ENCODE measurements at regions not wholly inside any gene's neighbourhood (a gene's known extent, or its start where the extent isn't known, plus 50 kb on each side); places are given as distances from the start of the nearest gene placed in this dataset.

DNA sequence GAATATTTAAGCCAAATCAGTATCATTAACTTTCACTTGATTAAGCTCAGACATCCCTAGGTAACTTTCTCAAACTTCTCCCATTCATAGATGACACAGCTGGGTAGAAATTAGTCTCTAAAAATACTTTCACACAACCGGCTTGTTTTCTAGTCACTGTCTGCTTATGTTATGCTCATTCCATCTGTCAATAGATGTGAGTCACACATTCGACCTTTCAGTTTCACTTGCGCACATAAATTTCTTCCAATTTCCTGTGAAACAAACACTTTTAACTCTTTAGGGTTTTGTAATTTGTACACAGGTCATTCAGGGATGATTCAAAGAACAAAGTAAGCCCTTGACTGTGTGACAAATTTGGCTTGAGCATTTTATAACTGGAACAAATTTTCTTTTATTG, 723.0 kb downstream of the KCNA4 start:
- H3K9me3 Mint-ChIP-seq, result peaks cover 11 to 18% (median 14%) of the 10 kb centered on the region in 3 donors
- DNase-seq, result no peak
- no peaks in the 10 kb centered on the region for H3K27me3 Mint-ChIP-seq
- CTCF ChIA-PET, result no interaction called here
- WGBS (ENCODE audit: insufficient coverage), result no CpG with 5 or more reads among the region's 3 CpGs
- Histone ChIP-seq H3K4me3 (ENCODE audit: control insufficient read depth in 1 of 2, extremely low read depth in 1 of 2, low read length in 1 of 2) (no peak overlapping the region), H3K9me3 (no peaks in the 10 kb centered on the region), H3K27ac (ENCODE audit: low read length) (no peak overlapping the region), H3K4me1 (ENCODE audit: control insufficient read depth in 1 of 2, extremely low read depth in 1 of 2, insufficient read depth in 2 of 2, low read length in 2 of 2) (no peaks in the 10 kb centered on the region), H3K27me3 (replicated peaks in 1 of 2; ENCODE audit: control insufficient read depth in 2 of 2, extremely low read depth in 1 of 2, insufficient read depth in 2 of 2, low read length in 1 of 2) (no peaks in the 10 kb centered on the region), H3K36me3 (ENCODE audit: control insufficient read depth in 2 of 2, extremely low read depth in 1 of 2, insufficient read depth in 1 of 2, low read length in 1 of 2) (no peaks in the 10 kb centered on the region)
- H3K27ac Mint-ChIP-seq, result no peak overlapping the region
- H3K36me3 Mint-ChIP-seq, result no peaks in the 10 kb centered on the region
- no peak for ATAC-seq (replicated peaks in 1 of 4)
- H3K4me1 Mint-ChIP-seq, result no peaks in the 10 kb centered on the region
- POLR2A ChIA-PET, result no interaction called here
- no peak overlapping the region for H3K4me3 Mint-ChIP-seq

DNA sequence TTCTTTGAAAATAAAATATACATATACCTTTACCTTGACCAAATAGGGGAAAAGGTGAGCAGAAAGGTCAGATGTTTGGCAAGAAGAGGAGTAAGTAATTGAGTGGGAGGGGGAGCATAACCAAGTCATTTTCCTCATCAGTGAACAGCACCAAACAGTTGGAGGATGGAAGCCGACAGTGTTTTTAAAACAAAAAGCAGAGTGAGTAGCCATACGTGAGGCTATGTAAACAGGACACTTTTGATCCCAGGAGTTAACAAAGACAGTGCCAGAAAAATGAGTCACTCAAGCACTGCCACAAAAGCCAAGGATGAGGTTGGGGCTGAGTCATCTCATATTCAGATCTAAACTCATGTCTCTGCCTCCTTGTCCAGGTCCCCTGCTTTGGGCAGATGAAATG, 734.7 kb downstream of the KCNA4 start:
- WGBS (ENCODE audit: insufficient coverage), result no CpG with 5 or more reads among the region's 2 CpGs
- ChIA-PET CTCF (no interaction called here), POLR2A (no interaction called here)
- H3K27me3 ChIP-seq (replicated peaks in 1 of 2; ENCODE audit: control insufficient read depth in 2 of 2, extremely low read depth in 1 of 2, insufficient read depth in 2 of 2, low read length in 1 of 2), result no peaks in the 10 kb centered on the region
- H3K36me3 Mint-ChIP-seq, result no peaks in the 10 kb centered on the region
- H3K9me3 Mint-ChIP-seq, result peaks cover 0 to 5% (median 4%) of the 10 kb centered on the region in 3 donors
- DNase-seq (no peak), ATAC-seq (replicated peaks in 1 of 4) (no peak)
- H3K27me3 Mint-ChIP-seq, result no peaks in the 10 kb centered on the region
- no peak overlapping the region for H3K27ac Mint-ChIP-seq
- H3K36me3 ChIP-seq (ENCODE audit: control insufficient read depth in 2 of 2, extremely low read depth in 1 of 2, insufficient read depth in 1 of 2, low read length in 1 of 2), result no peaks in the 10 kb centered on the region
- H3K4me1 Mint-ChIP-seq, result no peaks in the 10 kb centered on the region
- no peak overlapping the region for H3K27ac ChIP-seq (ENCODE audit: low read length)
- no peaks in the 10 kb centered on the region for H3K4me1 ChIP-seq (ENCODE audit: control insufficient read depth in 1 of 2, extremely low read depth in 1 of 2, insufficient read depth in 2 of 2, low read length in 2 of 2)
- no peak overlapping the region for H3K4me3 Mint-ChIP-seq
- H3K9me3 ChIP-seq, result no peaks in the 10 kb centered on the region
- no peak overlapping the region for H3K4me3 ChIP-seq (ENCODE audit: control insufficient read depth in 1 of 2, extremely low read depth in 1 of 2, low read length in 1 of 2)

DNA sequence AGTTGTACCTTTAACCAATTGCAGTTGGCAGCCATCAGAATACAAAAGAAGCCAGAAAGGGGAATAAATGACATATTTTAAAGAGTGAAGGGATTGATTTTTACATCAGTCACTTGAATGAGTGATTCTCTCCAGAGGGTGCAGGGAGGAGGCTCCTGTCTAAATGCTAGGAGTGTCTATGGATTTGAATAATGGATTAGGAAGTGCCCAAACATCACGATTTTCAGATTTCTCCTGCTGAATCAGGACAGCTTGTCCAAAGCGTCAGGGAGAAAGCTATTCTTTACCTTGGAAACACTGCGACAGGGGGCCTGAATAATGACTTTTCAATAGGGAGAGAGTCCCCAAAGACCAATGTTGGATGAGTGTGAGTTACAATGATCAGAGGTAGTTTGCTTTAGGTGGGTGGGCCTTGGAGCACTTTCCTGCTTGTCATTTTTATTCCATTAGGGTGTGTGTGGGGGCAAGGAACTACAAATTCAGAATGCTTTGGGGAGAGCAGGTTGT, 735.5 kb downstream of the KCNA4 start:
- no peaks in the 10 kb centered on the region for H3K4me1 ChIP-seq (ENCODE audit: control insufficient read depth in 1 of 2, extremely low read depth in 1 of 2, insufficient read depth in 2 of 2, low read length in 2 of 2)
- H3K9me3 ChIP-seq, result no peaks in the 10 kb centered on the region
- no peak overlapping the region for H3K27ac ChIP-seq (ENCODE audit: low read length)
- Mint-ChIP-seq H3K27ac (no peak overlapping the region), H3K4me3 (no peak overlapping the region), H3K36me3 (no peaks in the 10 kb centered on the region), H3K4me1 (no peaks in the 10 kb centered on the region), H3K9me3 (peaks cover 3 to 5% (median 4%) of the 10 kb centered on the region in 3 donors), H3K27me3 (no peaks in the 10 kb centered on the region)
- no peak overlapping the region for H3K4me3 ChIP-seq (ENCODE audit: control insufficient read depth in 1 of 2, extremely low read depth in 1 of 2, low read length in 1 of 2)
- ATAC-seq (replicated peaks in 1 of 4) (no peak), DNase-seq (no peak)
- POLR2A ChIA-PET, result no interaction called here
- H3K36me3 ChIP-seq (ENCODE audit: control insufficient read depth in 2 of 2, extremely low read depth in 1 of 2, insufficient read depth in 1 of 2, low read length in 1 of 2), result no peaks in the 10 kb centered on the region
- WGBS (ENCODE audit: insufficient coverage), result 68% methylated on average over 3 of the region's 3 CpGs
- H3K27me3 ChIP-seq (replicated peaks in 1 of 2; ENCODE audit: control insufficient read depth in 2 of 2, extremely low read depth in 1 of 2, insufficient read depth in 2 of 2, low read length in 1 of 2), result no peaks in the 10 kb centered on the region
- CTCF ChIA-PET, result no interaction called here

DNA sequence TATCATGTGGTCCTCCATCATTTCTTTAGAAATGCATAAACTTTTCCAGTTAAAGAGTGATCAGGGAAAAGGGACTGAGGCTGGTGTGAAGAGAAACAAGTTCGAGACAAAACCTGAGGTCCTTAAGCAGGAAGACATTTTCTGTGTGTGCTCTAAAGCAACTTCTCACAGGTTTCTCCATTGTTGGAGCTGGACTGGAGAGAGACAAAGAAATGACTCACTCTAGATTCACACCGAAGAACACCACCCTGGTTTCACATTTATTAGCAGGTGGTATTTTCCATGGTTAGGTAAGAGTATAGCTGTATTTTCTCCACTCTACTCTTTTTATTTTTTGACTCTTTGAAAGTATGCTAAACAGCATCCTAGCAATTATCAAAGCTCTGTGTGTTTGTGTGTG, 736.4 kb downstream of the KCNA4 start:
- Histone ChIP-seq H3K4me1 (ENCODE audit: control insufficient read depth in 1 of 2, extremely low read depth in 1 of 2, insufficient read depth in 2 of 2, low read length in 2 of 2) (no peaks in the 10 kb centered on the region), H3K27me3 (replicated peaks in 1 of 2; ENCODE audit: control insufficient read depth in 2 of 2, extremely low read depth in 1 of 2, insufficient read depth in 2 of 2, low read length in 1 of 2) (no peaks in the 10 kb centered on the region), H3K9me3 (no peaks in the 10 kb centered on the region), H3K4me3 (ENCODE audit: control insufficient read depth in 1 of 2, extremely low read depth in 1 of 2, low read length in 1 of 2) (no peak overlapping the region), H3K36me3 (ENCODE audit: control insufficient read depth in 2 of 2, extremely low read depth in 1 of 2, insufficient read depth in 1 of 2, low read length in 1 of 2) (no peaks in the 10 kb centered on the region), H3K27ac (ENCODE audit: low read length) (no peak overlapping the region)
- CTCF ChIA-PET, result no interaction called here
- Mint-ChIP-seq H3K27me3 (no peaks in the 10 kb centered on the region), H3K4me3 (no peak overlapping the region), H3K27ac (no peak overlapping the region), H3K36me3 (no peaks in the 10 kb centered on the region), H3K4me1 (no peaks in the 10 kb centered on the region), H3K9me3 (peaks cover 4 to 9% (median 6%) of the 10 kb centered on the region in 3 donors)
- no peak for DNase-seq
- POLR2A ChIA-PET, result no interaction called here
- ATAC-seq (replicated peaks in 1 of 4), result no peak
- WGBS (ENCODE audit: insufficient coverage), result no CpG with 5 or more reads among the region's 2 CpGs

DNA sequence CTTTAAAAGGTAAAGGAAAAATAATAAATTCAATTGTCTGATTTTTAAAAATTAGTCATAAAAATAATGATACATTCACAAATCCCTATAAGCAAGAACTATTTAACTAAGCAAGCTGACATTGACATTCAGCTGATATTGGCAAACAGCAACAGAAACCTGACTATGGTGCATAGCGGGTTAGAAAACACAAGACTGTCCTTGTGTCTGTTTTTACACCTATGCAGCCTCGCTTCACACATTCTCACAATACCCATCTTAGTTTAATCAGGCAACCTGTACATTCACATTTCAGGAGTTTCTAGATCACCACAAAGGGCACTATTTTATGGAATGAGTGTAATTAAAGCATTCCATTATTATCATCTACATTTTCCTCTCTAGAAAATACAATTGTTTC, 737.1 kb downstream of the KCNA4 start:
- POLR2A ChIA-PET, result no interaction called here
- Mint-ChIP-seq H3K4me3 (no peak overlapping the region), H3K4me1 (no peaks in the 10 kb centered on the region), H3K27me3 (no peaks in the 10 kb centered on the region), H3K36me3 (no peaks in the 10 kb centered on the region), H3K9me3 (peaks cover under 1 to 12% (median 10%) of the 10 kb centered on the region in 3 donors), H3K27ac (no peak overlapping the region)
- Histone ChIP-seq H3K4me3 (ENCODE audit: control insufficient read depth in 1 of 2, extremely low read depth in 1 of 2, low read length in 1 of 2) (no peak overlapping the region), H3K9me3 (no peaks in the 10 kb centered on the region), H3K27me3 (replicated peaks in 1 of 2; ENCODE audit: control insufficient read depth in 2 of 2, extremely low read depth in 1 of 2, insufficient read depth in 2 of 2, low read length in 1 of 2) (no peaks in the 10 kb centered on the region), H3K36me3 (ENCODE audit: control insufficient read depth in 2 of 2, extremely low read depth in 1 of 2, insufficient read depth in 1 of 2, low read length in 1 of 2) (no peaks in the 10 kb centered on the region), H3K27ac (ENCODE audit: low read length) (no peak overlapping the region), H3K4me1 (ENCODE audit: control insufficient read depth in 1 of 2, extremely low read depth in 1 of 2, insufficient read depth in 2 of 2, low read length in 2 of 2) (no peaks in the 10 kb centered on the region)
- CTCF ChIA-PET, result no interaction called here
- ATAC-seq (replicated peaks in 1 of 4) (no peak), DNase-seq (no peak)
- 100% methylated on average over 1 of the region's 2 CpGs for WGBS (ENCODE audit: insufficient coverage)

DNA sequence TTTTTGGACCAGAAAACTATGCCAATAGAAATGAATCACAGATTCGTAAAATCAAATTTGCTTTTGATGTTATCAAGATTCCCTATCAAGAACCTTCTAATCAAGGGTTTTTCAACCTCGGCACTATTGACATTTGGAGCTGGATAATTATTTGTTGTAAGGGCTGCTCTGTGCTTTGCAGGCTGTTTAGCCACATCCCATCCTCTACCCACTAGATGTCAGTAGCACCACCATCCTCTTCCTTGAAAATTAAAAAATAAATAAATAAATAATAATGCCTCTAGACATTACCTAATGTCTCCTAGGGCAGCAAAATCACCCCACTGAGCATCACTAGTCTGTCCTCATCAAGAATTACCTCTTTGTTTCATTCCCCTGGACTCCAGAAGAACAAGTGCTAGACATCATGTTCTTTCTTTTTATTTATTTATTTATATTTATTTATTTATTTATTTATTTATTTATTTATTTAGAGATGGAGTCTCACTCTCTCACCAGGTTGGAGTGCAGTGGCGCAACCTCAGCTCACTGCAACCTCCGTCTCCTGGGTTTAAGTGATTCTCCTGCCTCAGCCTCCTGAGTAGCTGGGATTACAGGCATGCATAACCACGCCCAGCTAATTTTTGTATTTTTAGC, 744.7 kb downstream of the KCNA4 start:
- CTCF ChIA-PET, result no interaction called here
- Mint-ChIP-seq H3K27ac (no peak overlapping the region), H3K4me1 (no peaks in the 10 kb centered on the region), H3K36me3 (no peaks in the 10 kb centered on the region), H3K4me3 (no peak overlapping the region), H3K9me3 (peaks cover 0 to 12% (median 7%) of the 10 kb centered on the region in 3 donors), H3K27me3 (no peaks in the 10 kb centered on the region)
- Histone ChIP-seq H3K27ac (ENCODE audit: low read length) (no peak overlapping the region), H3K9me3 (no peaks in the 10 kb centered on the region), H3K27me3 (replicated peaks in 1 of 2; ENCODE audit: control insufficient read depth in 2 of 2, extremely low read depth in 1 of 2, insufficient read depth in 2 of 2, low read length in 1 of 2) (no peaks in the 10 kb centered on the region), H3K36me3 (ENCODE audit: control insufficient read depth in 2 of 2, extremely low read depth in 1 of 2, insufficient read depth in 1 of 2, low read length in 1 of 2) (no peaks in the 10 kb centered on the region), H3K4me3 (ENCODE audit: control insufficient read depth in 1 of 2, extremely low read depth in 1 of 2, low read length in 1 of 2) (no peak overlapping the region), H3K4me1 (ENCODE audit: control insufficient read depth in 1 of 2, extremely low read depth in 1 of 2, insufficient read depth in 2 of 2, low read length in 2 of 2) (no peaks in the 10 kb centered on the region)
- no peak for ATAC-seq (replicated peaks in 1 of 4)
- WGBS (ENCODE audit: insufficient coverage), result 72% methylated on average over 3 of the region's 5 CpGs
- no peak for DNase-seq
- POLR2A ChIA-PET, result no interaction called here

DNA sequence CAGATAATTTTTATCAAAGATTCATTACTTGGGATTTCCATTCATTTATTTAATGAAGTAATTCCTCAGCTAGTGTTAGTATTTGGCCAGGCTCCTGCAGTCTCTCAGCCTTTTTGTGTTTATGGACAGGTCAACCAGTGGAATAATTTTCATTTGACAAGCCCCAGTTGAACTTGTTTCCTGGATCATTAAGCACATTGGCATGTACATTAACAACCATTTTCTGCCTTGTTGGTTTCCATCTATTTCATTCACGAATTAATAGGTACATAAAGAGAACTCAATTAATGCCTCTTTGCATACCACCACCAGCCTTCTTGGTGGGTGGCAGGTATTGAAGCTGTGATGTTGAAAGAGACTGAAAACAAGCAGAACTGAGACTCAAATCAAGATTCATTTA, 745.2 kb downstream of the KCNA4 start:
- CTCF ChIA-PET, result no interaction called here
- Mint-ChIP-seq H3K9me3 (peaks cover 0 to 10% (median 7%) of the 10 kb centered on the region in 3 donors), H3K4me1 (no peaks in the 10 kb centered on the region), H3K36me3 (no peaks in the 10 kb centered on the region), H3K27me3 (no peaks in the 10 kb centered on the region), H3K4me3 (no peak overlapping the region), H3K27ac (no peak overlapping the region)
- WGBS (ENCODE audit: insufficient coverage), result no CpG with 5 or more reads among the region's 1 CpG
- H3K27ac ChIP-seq (ENCODE audit: low read length), result no peak overlapping the region
- DNase-seq (no peak), ATAC-seq (replicated peaks in 1 of 4) (no peak)
- H3K4me1 ChIP-seq (ENCODE audit: control insufficient read depth in 1 of 2, extremely low read depth in 1 of 2, insufficient read depth in 2 of 2, low read length in 2 of 2), result no peaks in the 10 kb centered on the region
- no peak overlapping the region for H3K4me3 ChIP-seq (ENCODE audit: control insufficient read depth in 1 of 2, extremely low read depth in 1 of 2, low read length in 1 of 2)
- no peaks in the 10 kb centered on the region for H3K36me3 ChIP-seq (ENCODE audit: control insufficient read depth in 2 of 2, extremely low read depth in 1 of 2, insufficient read depth in 1 of 2, low read length in 1 of 2)
- H3K9me3 ChIP-seq, result no peaks in the 10 kb centered on the region
- H3K27me3 ChIP-seq (replicated peaks in 1 of 2; ENCODE audit: control insufficient read depth in 2 of 2, extremely low read depth in 1 of 2, insufficient read depth in 2 of 2, low read length in 1 of 2), result no peaks in the 10 kb centered on the region
- POLR2A ChIA-PET, result no interaction called here
